Astrocyte (in vitro differentiated cells and primary cell): ENCODE measurements at regions not wholly inside any gene's neighbourhood (a gene's known extent, or its start where the extent isn't known, plus 50 kb on each side); places are given as distances from the start of the nearest gene placed in this dataset.

ENCODE experiments used
- DNase-seq: peaks from one replicate; pipeline ENCODE4 v3.0.0-alpha.2; 2010; ENCODE audit warnings: low read depth
- FAIRE-seq: peaks from 2 replicates; lab custom pipeline; 2011; peaks lifted over from hg19 to GRCh38; lab: Jason Lieb, UNC
- H2AFZ ChIP-seq: 2 replicates; pipeline ENCODE4 v1.6.0; 2012; ENCODE audit warnings: low read depth, low read length, inconsistent platforms
- H3K27ac ChIP-seq: 2 replicates; pipeline ENCODE4 v1.5.1; 2011; ENCODE audit warnings: low read depth, low read length, inconsistent platforms
- H3K27me3 ChIP-seq: 2 replicates; pipeline ENCODE4 v1.6.0; 2011; ENCODE audit warnings: low read length, inconsistent platforms; ENCODE audit not compliant: insufficient read depth
- H3K36me3 ChIP-seq: 2 replicates; pipeline ENCODE4 v1.5.1; 2011; ENCODE audit warnings: low read length, inconsistent platforms; ENCODE audit not compliant: insufficient read depth
- H3K4me1 ChIP-seq: 2 replicates; pipeline ENCODE4 v1.5.1; 2011; ENCODE audit warnings: low read length, inconsistent platforms; ENCODE audit not compliant: insufficient read depth
- H3K4me2 ChIP-seq: 2 replicates; pipeline ENCODE4 v1.6.0; 2012; ENCODE audit warnings: low read length, inconsistent platforms
- H3K4me3 ChIP-seq: 2 replicates; pipeline ENCODE4 v1.5.1; 2011; ENCODE audit warnings: low read depth, mild to moderate bottlenecking, low read length, inconsistent platforms; ENCODE audit not compliant: insufficient read depth
- H3K79me2 ChIP-seq: 2 replicates; pipeline ENCODE4 v1.6.0; 2012; ENCODE audit warnings: mild to moderate bottlenecking, low read length, inconsistent platforms; ENCODE audit not compliant: insufficient read depth
- H3K9ac ChIP-seq: 2 replicates; pipeline ENCODE4 v1.6.0; 2012; ENCODE audit warnings: mild to moderate bottlenecking, low read length, inconsistent platforms
- H3K9me3 ChIP-seq: 2 replicates; pipeline ENCODE4 v1.5.1; 2012; ENCODE audit warnings: low read depth, mild to moderate bottlenecking, low read length, inconsistent platforms; ENCODE audit not compliant: insufficient read depth
- H4K20me1 ChIP-seq: 2 replicates; pipeline ENCODE4 v1.6.0; 2012; ENCODE audit warnings: low read length, inconsistent platforms; ENCODE audit not compliant: insufficient read depth
- H3K27ac Mint-ChIP-seq: one replicate; pipeline ENCODE4 v1.8.0; 2021; ENCODE audit warnings: mild to moderate bottlenecking, mixed read lengths; ENCODE audit not compliant: unreplicated experiment
- H3K27me3 Mint-ChIP-seq: one replicate; pipeline ENCODE4 v1.8.0; 2021; ENCODE audit warnings: low read depth, mixed read lengths; ENCODE audit not compliant: unreplicated experiment
- H3K36me3 Mint-ChIP-seq: one replicate; pipeline ENCODE4 v1.8.0; 2021; ENCODE audit warnings: low read depth, mixed read lengths; ENCODE audit not compliant: unreplicated experiment
- H3K4me1 Mint-ChIP-seq: one replicate; pipeline ENCODE4 v1.8.0; 2021; ENCODE audit warnings: low read depth, mixed read lengths; ENCODE audit not compliant: unreplicated experiment
- H3K4me3 Mint-ChIP-seq: one replicate; pipeline ENCODE4 v1.8.0; 2021; ENCODE audit warnings: mild to moderate bottlenecking, moderate library complexity, mixed read lengths; ENCODE audit not compliant: unreplicated experiment
- H3K9me3 Mint-ChIP-seq: one replicate; pipeline ENCODE4 v1.8.0; 2021; ENCODE audit warnings: mild to moderate bottlenecking, mixed read lengths; ENCODE audit not compliant: unreplicated experiment
- EZH2 ChIP-seq: IDR thresholded peaks from 2 replicates; pipeline ENCODE4 v1.6.1; 2012; ENCODE audit warnings: mild to moderate bottlenecking, low read length, inconsistent platforms; ENCODE audit not compliant: insufficient read depth
- TF ChIP-seq, protein P1 (sequence below): IDR thresholded peaks from 2 replicates; pipeline ENCODE4 v1.5.1; 2011; ENCODE audit warnings: low read depth, mild to moderate bottlenecking, inconsistent platforms, low read length, moderate library complexity; ENCODE audit not compliant: insufficient read depth

GRCh38 chr2:2850218-2850755 lies 519.2 kb upstream of the MYT1L start:
- no peak overlapping the region for H3K9ac ChIP-seq
- no peak overlapping the region for H3K4me3 Mint-ChIP-seq
- no peaks in the 10 kb centered on the region for H3K4me1 ChIP-seq
- H3K4me3 ChIP-seq, result no peak overlapping the region
- H3K79me2 ChIP-seq, result no peaks in the 10 kb centered on the region
- no peak for DNase-seq
- H3K36me3 Mint-ChIP-seq, result no peaks in the 10 kb centered on the region
- no peaks in the 10 kb centered on the region for H3K9me3 Mint-ChIP-seq
- no peaks in the 10 kb centered on the region for H3K27me3 ChIP-seq
- no peak overlapping the region for H3K27ac Mint-ChIP-seq
- H3K4me2 ChIP-seq, result no peak overlapping the region
- H2AFZ ChIP-seq, result no peak overlapping the region
- TF ChIP-seq, protein P1, sequence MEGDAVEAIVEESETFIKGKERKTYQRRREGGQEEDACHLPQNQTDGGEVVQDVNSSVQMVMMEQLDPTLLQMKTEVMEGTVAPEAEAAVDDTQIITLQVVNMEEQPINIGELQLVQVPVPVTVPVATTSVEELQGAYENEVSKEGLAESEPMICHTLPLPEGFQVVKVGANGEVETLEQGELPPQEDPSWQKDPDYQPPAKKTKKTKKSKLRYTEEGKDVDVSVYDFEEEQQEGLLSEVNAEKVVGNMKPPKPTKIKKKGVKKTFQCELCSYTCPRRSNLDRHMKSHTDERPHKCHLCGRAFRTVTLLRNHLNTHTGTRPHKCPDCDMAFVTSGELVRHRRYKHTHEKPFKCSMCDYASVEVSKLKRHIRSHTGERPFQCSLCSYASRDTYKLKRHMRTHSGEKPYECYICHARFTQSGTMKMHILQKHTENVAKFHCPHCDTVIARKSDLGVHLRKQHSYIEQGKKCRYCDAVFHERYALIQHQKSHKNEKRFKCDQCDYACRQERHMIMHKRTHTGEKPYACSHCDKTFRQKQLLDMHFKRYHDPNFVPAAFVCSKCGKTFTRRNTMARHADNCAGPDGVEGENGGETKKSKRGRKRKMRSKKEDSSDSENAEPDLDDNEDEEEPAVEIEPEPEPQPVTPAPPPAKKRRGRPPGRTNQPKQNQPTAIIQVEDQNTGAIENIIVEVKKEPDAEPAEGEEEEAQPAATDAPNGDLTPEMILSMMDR, result no peak
- no peak for TF ChIP-seq EZH2
- H3K9me3 ChIP-seq, result peaks cover 5% of the 10 kb centered on the region
- no peaks in the 10 kb centered on the region for H3K36me3 ChIP-seq
- H3K27me3 Mint-ChIP-seq, result peaks cover 5% of the 10 kb centered on the region
- no peaks in the 10 kb centered on the region for H3K4me1 Mint-ChIP-seq
- H3K27ac ChIP-seq, result no peak overlapping the region
- FAIRE-seq, result no peak
- no peaks in the 10 kb centered on the region for H4K20me1 ChIP-seq

DNA sequence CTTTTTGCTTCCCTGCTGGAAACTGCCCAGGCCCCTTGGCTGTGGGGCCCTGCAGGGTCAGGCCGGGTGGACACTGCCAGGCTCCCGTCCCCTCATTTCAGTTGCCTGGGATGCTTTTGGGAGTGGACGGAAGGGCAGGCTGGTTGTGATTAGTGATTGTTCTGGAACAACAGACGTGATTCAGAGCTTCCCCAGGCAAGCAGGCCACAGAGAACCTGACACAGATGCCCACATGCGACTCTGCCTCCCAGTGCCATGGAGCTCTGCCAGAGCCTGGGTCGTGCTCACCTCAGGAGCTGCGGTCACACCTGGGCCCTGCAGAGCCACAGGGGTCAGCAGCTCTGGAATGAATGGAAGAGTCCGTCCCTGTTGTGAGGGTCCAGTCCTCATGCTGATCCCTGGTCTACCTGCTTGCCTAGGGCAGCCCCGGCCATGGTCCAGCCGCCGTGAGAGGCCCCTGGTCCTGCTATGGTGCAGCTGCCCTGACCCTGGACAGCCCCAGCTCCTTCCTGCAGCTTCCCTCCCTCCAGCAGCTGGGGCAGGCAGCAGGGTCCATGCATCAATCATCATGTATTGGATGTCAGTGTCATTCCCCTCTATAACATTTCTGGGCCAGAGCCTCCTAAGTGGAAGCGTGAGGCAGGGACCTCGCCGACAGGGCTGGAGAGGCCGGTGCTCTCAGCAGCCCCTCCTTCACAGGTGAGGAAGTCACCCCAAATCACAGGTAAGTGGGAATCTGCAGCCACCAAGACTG lies 518.6 kb upstream of the MYT1L start:
- FAIRE-seq (no peak), DNase-seq (no peak)
- H3K4me1 ChIP-seq, result no peaks in the 10 kb centered on the region
- peaks cover 7% of the 10 kb centered on the region for H3K27me3 Mint-ChIP-seq
- H3K27me3 ChIP-seq, result no peaks in the 10 kb centered on the region
- no peak overlapping the region for H3K4me2 ChIP-seq
- no peaks in the 10 kb centered on the region for H3K9me3 Mint-ChIP-seq
- no peaks in the 10 kb centered on the region for H3K4me1 Mint-ChIP-seq
- no peak overlapping the region for H3K4me3 Mint-ChIP-seq
- no peaks in the 10 kb centered on the region for H3K36me3 Mint-ChIP-seq
- no peak overlapping the region for H2AFZ ChIP-seq
- no peak overlapping the region for H3K4me3 ChIP-seq
- TF ChIP-seq EZH2, result no peak
- H3K9ac ChIP-seq, result no peak overlapping the region
- H3K79me2 ChIP-seq, result no peaks in the 10 kb centered on the region
- H3K9me3 ChIP-seq, result peaks cover 5% of the 10 kb centered on the region
- H4K20me1 ChIP-seq, result no peaks in the 10 kb centered on the region
- no peaks in the 10 kb centered on the region for H3K36me3 ChIP-seq
- no peak overlapping the region for H3K27ac Mint-ChIP-seq
- no peak overlapping the region for H3K27ac ChIP-seq

- TF ChIP-seq EZH2, result no peak
- Histone ChIP-seq H3K36me3 (no peaks in the 10 kb centered on the region), H3K27me3 (no peaks in the 10 kb centered on the region), H4K20me1 (no peaks in the 10 kb centered on the region), H3K4me3 (no peak overlapping the region), H2AFZ (no peak overlapping the region), H3K9me3 (peaks cover 5% of the 10 kb centered on the region), H3K27ac (no peak overlapping the region), H3K4me2 (no peak overlapping the region), H3K79me2 (no peaks in the 10 kb centered on the region), H3K9ac (no peak overlapping the region), H3K4me1 (no peaks in the 10 kb centered on the region)
- no peak overlapping the region for H3K4me3 Mint-ChIP-seq
- H3K36me3 Mint-ChIP-seq, result no peaks in the 10 kb centered on the region
- H3K27ac Mint-ChIP-seq, result no peak overlapping the region
- no peaks in the 10 kb centered on the region for H3K4me1 Mint-ChIP-seq
- DNase-seq (no peak), FAIRE-seq (no peak)
- H3K9me3 Mint-ChIP-seq, result no peaks in the 10 kb centered on the region
- H3K27me3 Mint-ChIP-seq, result peaks cover 12% of the 10 kb centered on the region
Measured at GRCh38 chr2:2848621-2849333, 517.7 kb upstream of the MYT1L start.
